SK-N-SH (cell line): ENCODE measurements at regions not wholly inside any gene's neighbourhood (a gene's known extent, or its start where the extent isn't known, plus 50 kb on each side); places are given as distances from the start of the nearest gene placed in this dataset.

Experiments
- CTCF ChIA-PET: fragments of 300-600, 350-600 bp; formaldehyde crosslinking; extraction: SDS; loops from one replicate; lab custom pipeline; 2021; lab: Yijun Ruan, JAX
- POLR2A ChIA-PET: fragments of 350-600 bp; sonication (Branson Sonifier 250); formaldehyde crosslinking; extraction: SDS; loops from one replicate; lab custom pipeline; 2020; ENCODE audit warnings: antibody characterized with exemption, inconsistent platforms; lab: Yijun Ruan, JAX
- DNase-seq: peaks from one replicate; pipeline ENCODE4 v3.0.0; 2012
- H2AFZ ChIP-seq: fragments of 200-600 bp; sonication (generic); 2 replicates; pipeline ENCODE4 v1.8.1; 2016; ENCODE audit warnings: antibody characterized with exemption, mild to moderate bottlenecking, low read depth
- H3F3A ChIP-seq: fragments of 200-600 bp; sonication (generic); replicated peaks from 2 replicates; pipeline ENCODE3; 2016; ENCODE audit warnings: antibody characterized with exemption, mild to moderate bottlenecking; ENCODE audit not compliant: insufficient read depth
- H3K27ac ChIP-seq, 2 experiments: fragments of 200-500 bp in 1 of 2; fragments of 200-600 bp in 1 of 2; sonication (Bioruptor generic) in 1 of 2; sonication (generic), shearing (Covaris generic) in 1 of 2; 2 replicates each; pipeline versions ENCODE4 v1.5.1 to v1.6.1; 2014 to 2016; ENCODE audit warnings: low read depth in 2 of 2, inconsistent platforms in 1 of 2, low read length in 1 of 2, mild to moderate bottlenecking in 1 of 2, mixed read lengths in 1 of 2
- H3K27me3 ChIP-seq: fragments of 200-600 bp; sonication (generic), shearing (Covaris generic); 2 replicates; pipeline ENCODE4 v1.6.1; 2016; ENCODE audit warnings: mixed run types; ENCODE audit not compliant: insufficient read depth
- H3K36me3 ChIP-seq, 2 experiments: fragments of 200-500 bp in 1 of 2; fragments of 200-600 bp in 1 of 2; sonication (Bioruptor generic) in 1 of 2; sonication (generic) in 1 of 2; replicated peaks in 1 of 2; 2 replicates each; pipeline versions ENCODE3 to v1.5.1; 2014 to 2016; ENCODE audit warnings: low read length in 1 of 2, mild to moderate bottlenecking in 1 of 2; ENCODE audit not compliant: insufficient read depth in 2 of 2, control insufficient read depth in 1 of 2
- H3K4me1 ChIP-seq, 2 experiments: fragments of 200-500 bp in 1 of 2; fragments of 200-600 bp in 1 of 2; sonication (Bioruptor generic) in 1 of 2; sonication (generic), shearing (Covaris generic) in 1 of 2; 2 replicates each; pipeline versions ENCODE4 v1.5.1 to v1.6.1; 2014 to 2016; ENCODE audit warnings: low read depth in 1 of 2, low read length in 1 of 2, mixed run types in 1 of 2; ENCODE audit not compliant: insufficient read depth in 2 of 2, control insufficient read depth in 1 of 2
- H3K4me2 ChIP-seq: fragments of 200-600 bp; sonication (generic), shearing (Covaris generic); 2 replicates; pipeline ENCODE4 v1.6.1; 2017; ENCODE audit warnings: mixed run types
- H3K4me3 ChIP-seq, 2 experiments: fragments of 200-500 bp in 1 of 2; fragments of 200-600 bp in 1 of 2; sonication (Bioruptor generic) in 1 of 2; sonication (generic), shearing (Covaris generic) in 1 of 2; 2 replicates each; pipeline versions ENCODE4 v1.5.1 to v1.8.1; 2014 to 2016; ENCODE audit warnings: low read depth in 2 of 2, inconsistent platforms in 1 of 2, low read length in 1 of 2, mild to moderate bottlenecking in 1 of 2, mixed read lengths in 1 of 2, moderate library complexity in 1 of 2
- H3K79me2 ChIP-seq: fragments of 200-600 bp; sonication (generic); 2 replicates; pipeline ENCODE4 v1.8.1; 2017; ENCODE audit warnings: mild to moderate bottlenecking; ENCODE audit not compliant: insufficient read depth
- H3K9ac ChIP-seq: fragments of 200-600 bp; sonication (generic); 2 replicates; pipeline ENCODE4 v1.6.1; 2017; ENCODE audit warnings: mixed run types
- H3K9me2 ChIP-seq: fragments of 200-600 bp; sonication (generic); 2 replicates; pipeline ENCODE4 v1.6.1; 2017; ENCODE audit warnings: mixed run types
- H3K9me3 ChIP-seq: fragments of 200-600 bp; sonication (generic); 2 replicates; pipeline ENCODE4 v1.6.1; 2017; ENCODE audit warnings: mixed run types, mild to moderate bottlenecking, moderate library complexity
- H4K20me1 ChIP-seq: fragments of 200-600 bp; sonication (generic); 2 replicates; pipeline ENCODE4 v1.6.1; 2017; ENCODE audit warnings: mild to moderate bottlenecking, mixed run types; ENCODE audit not compliant: insufficient read depth
- CHD2 ChIP-seq: fragments of 150-350 bp; IDR thresholded peaks from 2 replicates; pipeline ENCODE4 v1.6.1; 2018; ENCODE audit warnings: low read length; ENCODE audit not compliant: partially characterized antibody
- EP300 ChIP-seq, 2 experiments: IDR thresholded peaks; 2 replicates each; pipeline versions ENCODE4 v1.4.0 to v1.6.1; 2012; ENCODE audit warnings: borderline replicate concordance in 1 of 2, low read depth in 1 of 2, low read length in 1 of 2
- EZH2phosphoT487 ChIP-seq: fragments of 200-600 bp; sonication (generic); IDR thresholded peaks from 2 replicates; pipeline ENCODE4 v1.6.1; 2017; ENCODE audit warnings: low read depth, mixed run types, mild to moderate bottlenecking, antibody characterized with exemption, moderate library complexity, borderline replicate concordance
- GATA2 ChIP-seq: sonication (generic); formaldehyde crosslinking; IDR thresholded peaks from 2 replicates; pipeline ENCODE4 v1.5.0; 2020; ENCODE audit warnings: mild to moderate bottlenecking, missing genetic modification reagents
- RAD21 ChIP-seq: IDR thresholded peaks from 2 replicates; pipeline ENCODE4 v1.6.1; 2012; ENCODE audit warnings: mild to moderate bottlenecking, low read length
- RCOR1 ChIP-seq: fragments of 150-350 bp; IDR thresholded peaks from 2 replicates; pipeline ENCODE4 v1.6.1; 2017; ENCODE audit warnings: antibody characterized with exemption, low read length
- RXRA ChIP-seq: IDR thresholded peaks from 2 replicates; pipeline ENCODE4 v1.4.0; 2012; ENCODE audit warnings: low read depth, mild to moderate bottlenecking, borderline replicate concordance
- SIN3A ChIP-seq: IDR thresholded peaks from 2 replicates; pipeline ENCODE4 v1.6.1; 2012; ENCODE audit warnings: low read depth, mild to moderate bottlenecking, low read length, moderate library complexity, borderline replicate concordance
- SMC3 ChIP-seq: IDR thresholded peaks from 2 replicates; pipeline ENCODE4 v1.6.1; 2012; ENCODE audit warnings: low read depth, low read length, improper control_type of control experiment
- TCF12 ChIP-seq: IDR thresholded peaks from 2 replicates; pipeline ENCODE4 v1.4.0; 2012
- TEAD4 ChIP-seq: IDR thresholded peaks from 2 replicates; pipeline ENCODE4 v1.4.0; 2012; ENCODE audit warnings: mild to moderate bottlenecking, borderline replicate concordance; ENCODE audit not compliant: insufficient read depth
- YY1 ChIP-seq: IDR thresholded peaks from 2 replicates; pipeline ENCODE4 v1.4.0; 2012; ENCODE audit warnings: low read depth, mild to moderate bottlenecking
- WGBS: methylation state at CpG from one replicate; pipeline ENCODE4 v1.1.6; 2017; ENCODE audit warnings: low lambda C conversion rate; 5-methylcytosine and 5-hydroxymethylcytosine counted together
- TF ChIP-seq, protein P1 (sequence below): IDR thresholded peaks from 2 replicates; pipeline ENCODE4 v1.4.0; 2012; ENCODE audit warnings: low read depth
- TF ChIP-seq, protein P2 (sequence below): fragments of 200-600 bp; sonication (generic); IDR thresholded peaks from 2 replicates; pipeline ENCODE4 v1.6.1; 2017; ENCODE audit warnings: antibody characterized with exemption, mild to moderate bottlenecking, moderate library complexity
- TF ChIP-seq, protein P3 (sequence below): IDR thresholded peaks from 2 replicates; pipeline ENCODE4 v1.4.0; 2012; ENCODE audit warnings: low read depth, borderline replicate concordance
- TF ChIP-seq, protein P4 (sequence below): IDR thresholded peaks from 2 replicates; pipeline ENCODE4 v1.4.0; 2012; ENCODE audit warnings: low read depth, borderline replicate concordance
- TF ChIP-seq, protein P5 (sequence below): fragments of 150-350 bp; IDR thresholded peaks from 2 replicates; pipeline ENCODE4 v1.6.1; 2017; ENCODE audit warnings: antibody characterized with exemption, low read length, low read depth, borderline replicate concordance

DNA sequence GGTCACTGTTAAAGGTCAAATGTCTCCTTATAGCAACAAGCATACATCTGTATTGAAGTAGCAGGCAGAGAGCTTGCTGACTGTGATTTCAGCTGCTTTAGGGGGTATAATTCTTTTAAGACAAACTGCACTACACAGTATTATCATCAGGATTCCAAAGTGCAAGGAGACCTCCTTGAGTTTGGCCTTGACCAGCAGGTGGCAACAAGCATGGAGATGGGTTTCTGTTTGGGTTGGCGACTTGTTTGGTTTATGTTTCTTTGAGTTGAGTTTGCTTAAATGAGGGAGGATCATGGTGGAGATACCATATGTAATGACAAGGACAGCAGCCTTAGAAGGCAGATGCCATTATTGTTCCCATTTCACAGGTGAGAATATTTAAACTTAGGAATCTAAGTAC lies 681.0 kb upstream of the ID2 start:
- Histone ChIP-seq H3F3A (peaks cover 13% of the 10 kb centered on the region), H3K4me1 (peaks cover 10 to 14% of the 10 kb centered on the region in 2 experiments; a peak in 3 of 4 replicates), H3K4me2 (no peak overlapping the region), H3K27me3 (no peaks in the 10 kb centered on the region), H3K27ac (no peak overlapping the region), H3K4me3 (no peak overlapping the region), H4K20me1 (no peaks in the 10 kb centered on the region), H3K9ac (no peak overlapping the region), H2AFZ (no peak overlapping the region), H3K9me2 (no peaks in the 10 kb centered on the region), H3K79me2 (no peaks in the 10 kb centered on the region), H3K36me3 (no peaks in the 10 kb centered on the region), H3K9me3 (no peaks in the 10 kb centered on the region)
- WGBS: 87% methylated on average over 1 of the region's 1 CpG
- DNase-seq: no peak
- CTCF ChIA-PET: interaction anchor here (1.2 kb wide), 2 partner anchors 10 to 15 kb away, joined by 3 read pairs; no protein-coding TSS in a partner anchor
- POLR2A ChIA-PET: no interaction called here
- TF ChIP-seq TCF12 (no peak), RXRA (no peak), RAD21 (peak; percentile 21; the same call in 1 of the 2 replicates), YY1 (no peak), RCOR1 (no peak), SIN3A (no peak), SMC3 (0 out of 2 replicates have a peak, but pooled peaks have one; percentile 16)
- TF ChIP-seq, protein P1, sequence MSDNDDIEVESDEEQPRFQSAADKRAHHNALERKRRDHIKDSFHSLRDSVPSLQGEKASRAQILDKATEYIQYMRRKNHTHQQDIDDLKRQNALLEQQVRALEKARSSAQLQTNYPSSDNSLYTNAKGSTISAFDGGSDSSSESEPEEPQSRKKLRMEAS: no peak
- TF ChIP-seq, protein P2, sequence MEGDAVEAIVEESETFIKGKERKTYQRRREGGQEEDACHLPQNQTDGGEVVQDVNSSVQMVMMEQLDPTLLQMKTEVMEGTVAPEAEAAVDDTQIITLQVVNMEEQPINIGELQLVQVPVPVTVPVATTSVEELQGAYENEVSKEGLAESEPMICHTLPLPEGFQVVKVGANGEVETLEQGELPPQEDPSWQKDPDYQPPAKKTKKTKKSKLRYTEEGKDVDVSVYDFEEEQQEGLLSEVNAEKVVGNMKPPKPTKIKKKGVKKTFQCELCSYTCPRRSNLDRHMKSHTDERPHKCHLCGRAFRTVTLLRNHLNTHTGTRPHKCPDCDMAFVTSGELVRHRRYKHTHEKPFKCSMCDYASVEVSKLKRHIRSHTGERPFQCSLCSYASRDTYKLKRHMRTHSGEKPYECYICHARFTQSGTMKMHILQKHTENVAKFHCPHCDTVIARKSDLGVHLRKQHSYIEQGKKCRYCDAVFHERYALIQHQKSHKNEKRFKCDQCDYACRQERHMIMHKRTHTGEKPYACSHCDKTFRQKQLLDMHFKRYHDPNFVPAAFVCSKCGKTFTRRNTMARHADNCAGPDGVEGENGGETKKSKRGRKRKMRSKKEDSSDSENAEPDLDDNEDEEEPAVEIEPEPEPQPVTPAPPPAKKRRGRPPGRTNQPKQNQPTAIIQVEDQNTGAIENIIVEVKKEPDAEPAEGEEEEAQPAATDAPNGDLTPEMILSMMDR: peak; percentile 46

DNA sequence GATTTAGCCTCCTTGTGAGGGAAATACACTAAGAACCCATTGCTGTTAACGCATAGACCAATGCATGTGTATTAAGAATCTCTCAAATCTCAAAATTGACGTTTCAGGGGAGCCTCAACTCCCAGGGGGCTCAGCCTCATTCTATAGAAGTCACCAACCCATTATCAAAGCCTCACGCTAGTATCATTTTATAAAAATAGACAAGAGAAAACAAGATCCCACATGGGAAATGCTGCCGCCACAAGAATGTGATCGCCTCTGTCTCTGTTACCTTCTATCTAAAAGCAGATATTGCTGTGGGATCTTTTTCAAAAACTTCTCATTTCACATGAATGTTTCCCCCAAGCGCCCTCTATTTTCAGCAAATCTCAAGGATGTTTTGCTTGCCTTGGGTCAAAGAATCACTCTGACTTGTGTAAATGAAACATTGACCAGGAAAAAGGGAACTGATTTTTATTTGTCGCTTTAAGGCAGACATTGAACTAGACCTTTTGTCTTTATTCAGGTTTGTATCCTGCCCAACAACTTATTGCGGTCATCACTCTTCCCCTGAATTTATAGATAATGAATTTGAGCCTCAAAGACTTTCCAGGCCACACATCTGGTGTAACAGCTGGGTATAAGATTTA lies 679.0 kb upstream of the ID2 start:
- no peak overlapping the region for H3K4me2 ChIP-seq
- no peak overlapping the region for H2AFZ ChIP-seq
- H3K79me2 ChIP-seq: no peaks in the 10 kb centered on the region
- POLR2A ChIA-PET: interaction anchor here (0.9 to 1.9 kb wide), 2 partner anchors 676 to 679 kb away, joined by 3 to 8 read pairs; partner anchors contain the start of gene ID2
- no peaks in the 10 kb centered on the region for H4K20me1 ChIP-seq
- no peaks in the 10 kb centered on the region for H3K36me3 ChIP-seq
- no peaks in the 10 kb centered on the region for H3K27me3 ChIP-seq
- TF ChIP-seq, protein P3, sequence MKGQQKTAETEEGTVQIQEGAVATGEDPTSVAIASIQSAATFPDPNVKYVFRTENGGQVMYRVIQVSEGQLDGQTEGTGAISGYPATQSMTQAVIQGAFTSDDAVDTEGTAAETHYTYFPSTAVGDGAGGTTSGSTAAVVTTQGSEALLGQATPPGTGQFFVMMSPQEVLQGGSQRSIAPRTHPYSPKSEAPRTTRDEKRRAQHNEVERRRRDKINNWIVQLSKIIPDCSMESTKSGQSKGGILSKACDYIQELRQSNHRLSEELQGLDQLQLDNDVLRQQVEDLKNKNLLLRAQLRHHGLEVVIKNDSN: no peak
- TF ChIP-seq, protein P4, sequence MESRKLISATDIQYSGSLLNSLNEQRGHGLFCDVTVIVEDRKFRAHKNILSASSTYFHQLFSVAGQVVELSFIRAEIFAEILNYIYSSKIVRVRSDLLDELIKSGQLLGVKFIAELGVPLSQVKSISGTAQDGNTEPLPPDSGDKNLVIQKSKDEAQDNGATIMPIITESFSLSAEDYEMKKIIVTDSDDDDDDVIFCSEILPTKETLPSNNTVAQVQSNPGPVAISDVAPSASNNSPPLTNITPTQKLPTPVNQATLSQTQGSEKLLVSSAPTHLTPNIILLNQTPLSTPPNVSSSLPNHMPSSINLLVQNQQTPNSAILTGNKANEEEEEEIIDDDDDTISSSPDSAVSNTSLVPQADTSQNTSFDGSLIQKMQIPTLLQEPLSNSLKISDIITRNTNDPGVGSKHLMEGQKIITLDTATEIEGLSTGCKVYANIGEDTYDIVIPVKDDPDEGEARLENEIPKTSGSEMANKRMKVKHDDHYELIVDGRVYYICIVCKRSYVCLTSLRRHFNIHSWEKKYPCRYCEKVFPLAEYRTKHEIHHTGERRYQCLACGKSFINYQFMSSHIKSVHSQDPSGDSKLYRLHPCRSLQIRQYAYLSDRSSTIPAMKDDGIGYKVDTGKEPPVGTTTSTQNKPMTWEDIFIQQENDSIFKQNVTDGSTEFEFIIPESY: no peak
- TF ChIP-seq EP300 (IDR thresholded peaks at IDR 0.05; ENCODE audit: borderline replicate concordance in 1 of 2, low read depth in 1 of 2, low read length in 1 of 2) (no peak), EZH2phosphoT487 (no peak), GATA2 (no peak), CHD2 (no peak), RCOR1 (no peak), TCF12 (no peak), TEAD4 (no peak)
- TF ChIP-seq, protein P2: no peak
- TF ChIP-seq, protein P5, sequence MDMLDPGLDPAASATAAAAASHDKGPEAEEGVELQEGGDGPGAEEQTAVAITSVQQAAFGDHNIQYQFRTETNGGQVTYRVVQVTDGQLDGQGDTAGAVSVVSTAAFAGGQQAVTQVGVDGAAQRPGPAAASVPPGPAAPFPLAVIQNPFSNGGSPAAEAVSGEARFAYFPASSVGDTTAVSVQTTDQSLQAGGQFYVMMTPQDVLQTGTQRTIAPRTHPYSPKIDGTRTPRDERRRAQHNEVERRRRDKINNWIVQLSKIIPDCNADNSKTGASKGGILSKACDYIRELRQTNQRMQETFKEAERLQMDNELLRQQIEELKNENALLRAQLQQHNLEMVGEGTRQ: no peak
- TF ChIP-seq, all 33 proteins: peak for 0
- Histone ChIP-seq H3K4me3 (no peak overlapping the region), H3K4me1 (peaks cover 13 to 15% of the 10 kb centered on the region in 2 experiments; a peak in 3 of 4 replicates), H3K27ac (peak overlapping the region; percentile 65 to 81; a peak in 3 of 4 replicates), H3F3A (peaks cover 13% of the 10 kb centered on the region), H3K9ac (no peak overlapping the region), H3K9me3 (no peaks in the 10 kb centered on the region), H3K9me2 (no peaks in the 10 kb centered on the region)
- 88% methylated on average over 8 of the region's 8 CpGs for WGBS
- DNase-seq: no peak
- CTCF ChIA-PET: interaction anchor here (0.9 to 2.8 kb wide), 4 partner anchors 8 to 575 kb away, joined by 3 to 12 read pairs (median 8); no protein-coding TSS in a partner anchor
